Omental fat pad (tissue), 3 donors: ENCODE measurements at regions not wholly inside any gene's neighbourhood (a gene's known extent, or its start where the extent isn't known, plus 50 kb on each side); places are given as distances from the start of the nearest gene placed in this dataset.

Experiments
- ATAC-seq: fragments of 150-250 bp; one replicate; pipeline ENCODE4 v1.9.1; 2016; ENCODE audit warnings: mild to moderate bottlenecking, moderate library complexity; ENCODE audit not compliant: low FRiP score
- DNase-seq: peaks from one replicate; pipeline ENCODE4 v3.0.0-alpha.2; 2019; ENCODE audit warnings: low spot score
- CTCF ChIP-seq, 3 donors: fragments of 450-650 bp; IDR thresholded peaks; one replicate each; pipeline ENCODE4 v1.5.1; 2016 to 2017; ENCODE audit warnings: antibody characterized with exemption in 3 of 3, mild to moderate bottlenecking in 3 of 3, moderate library complexity in 2 of 3

GRCh38 chr4:111780965-111781364, 364.3 kb upstream of the FAM241A start:
- no peak for TF ChIP-seq CTCF (IDR thresholded peaks at IDR 0.05)
- no peak for ATAC-seq

DNA sequence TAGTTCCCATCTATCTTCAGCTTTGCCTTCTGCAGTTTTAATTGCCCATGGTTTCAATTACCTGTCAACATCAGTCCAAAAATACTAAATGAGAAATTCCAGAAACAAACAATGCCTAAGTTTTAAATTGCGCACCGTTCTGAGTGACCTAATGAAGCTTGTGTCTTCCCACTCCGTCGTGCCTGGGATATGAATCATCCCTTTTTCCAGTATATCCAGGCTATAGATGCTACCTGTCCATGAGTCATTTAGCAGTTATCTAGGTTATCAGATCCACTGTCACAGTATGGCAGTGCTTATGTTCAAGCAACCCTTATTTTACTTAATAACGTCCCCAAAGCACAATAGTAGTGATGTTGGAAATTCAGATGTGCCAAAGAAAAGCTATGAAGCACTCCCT, 363.6 kb upstream of the FAM241A start:
- DNase-seq (no peak), ATAC-seq (no peak)
- no peak for TF ChIP-seq CTCF (IDR thresholded peaks at IDR 0.05)

More at GRCh38 chr4:111780965-111781364, 364.3 kb upstream of the FAM241A start:
- no peak for DNase-seq

GRCh38 chr4:111788099-111788498, 357.2 kb upstream of the FAM241A start:
- TF ChIP-seq CTCF (IDR thresholded peaks at IDR 0.05): no peak
- DNase-seq (no peak), ATAC-seq (no peak)

GRCh38 chr4:111789901-111790640, 355.2 kb upstream of the FAM241A start:
- no peak for TF ChIP-seq CTCF (IDR thresholded peaks at IDR 0.05)
- ATAC-seq: no peak
- no peak for DNase-seq

GRCh38 chr4:111792632-111793031, 352.6 kb upstream of the FAM241A start:
- no peak for DNase-seq
- ATAC-seq: no peak
- TF ChIP-seq CTCF (IDR thresholded peaks at IDR 0.05): no peak

DNA sequence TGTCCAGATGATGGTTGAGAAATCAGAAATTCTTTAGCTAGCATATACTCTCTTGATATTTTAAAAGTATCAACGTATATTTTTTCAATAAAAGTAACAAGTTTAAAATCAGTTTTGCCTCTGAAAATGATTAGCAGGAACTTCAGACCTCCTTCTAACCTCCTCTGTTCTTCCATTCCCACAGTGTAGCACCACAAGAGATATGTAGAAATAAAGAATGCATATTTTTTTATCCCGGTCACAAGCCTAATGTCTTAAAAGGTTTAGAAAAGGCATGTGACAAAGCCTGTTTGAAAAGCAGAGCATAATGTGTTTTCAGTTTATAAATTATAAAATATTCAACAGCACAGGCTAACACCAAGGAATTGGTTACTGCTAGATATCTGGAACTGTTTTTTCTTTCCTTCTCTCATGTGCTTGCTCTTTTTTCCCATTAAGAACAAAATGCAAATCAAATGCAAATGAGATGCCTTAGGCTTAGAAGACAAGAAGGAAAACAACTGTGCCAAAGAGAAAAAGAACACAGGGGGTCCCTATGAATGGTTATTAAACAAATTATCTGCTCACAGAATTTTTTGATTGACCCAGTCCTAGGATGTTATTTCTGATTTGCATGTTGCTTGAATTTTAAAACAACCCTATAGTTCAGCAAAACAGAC, 351.7 kb upstream of the FAM241A start:
- ATAC-seq (no peak), DNase-seq (no peak)
- TF ChIP-seq CTCF (IDR thresholded peaks at IDR 0.05): no peak
